HG03025 (cell line): ENCODE measurements at regions not wholly inside any gene's neighbourhood (a gene's known extent, or its start where the extent isn't known, plus 50 kb on each side); places are given as distances from the start of the nearest gene placed in this dataset.
A peak's percentile ranks its signal among the peaks of the same experiment; 100 is the strongest.
"Not testable (repeated sequence)": the region's sequence is repeated elsewhere in the genome, so short reads cannot be mapped to it uniquely, and the experiment has no call there.

Experiments
- ATAC-seq: cut with Tn5 transposase; IDR thresholded peaks from one replicate; pipeline ENCODE4 v1.9.1; 2021; ENCODE audit warnings: mild to moderate bottlenecking, moderate library complexity; ENCODE audit not compliant: unreplicated experiment, low FRiP score

- ATAC-seq: not testable (repeated sequence)
Observed at GRCh38 chr11:96588793-96589192, 199.0 kb downstream of the JRKL start.

- ATAC-seq: no peak
Observed at GRCh38 chr11:96595011-96595410, 205.2 kb downstream of the JRKL start.

- ATAC-seq: no peak
Observed at GRCh38 chr11:96607864-96608558, 218.2 kb downstream of the JRKL start.

- ATAC-seq: no peak
Observed at GRCh38 chr11:96614101-96614500, 224.3 kb downstream of the JRKL start.

- no peak for ATAC-seq
Observed at GRCh38 chr11:96614846-96615245, 225.0 kb downstream of the JRKL start.

GRCh38 chr11:96620464-96621044 lies 230.7 kb downstream of the JRKL start:
- ATAC-seq: no peak

GRCh38 chr11:96621161-96621560 lies 231.3 kb downstream of the JRKL start:
- no peak for ATAC-seq

GRCh38 chr11:96622026-96622634 lies 232.3 kb downstream of the JRKL start:
- ATAC-seq: no peak

GRCh38 chr11:96624126-96624525 lies 234.3 kb downstream of the JRKL start:
- no peak for ATAC-seq

- ATAC-seq: no peak
Observed at GRCh38 chr11:96627376-96627775, 237.6 kb downstream of the JRKL start.

GRCh38 chr11:96635655-96636054 lies 245.8 kb downstream of the JRKL start:
- no peak for ATAC-seq

- no peak for ATAC-seq
Observed at GRCh38 chr11:96641261-96641660, 251.4 kb downstream of the JRKL start.

- no peak for ATAC-seq
Observed at GRCh38 chr11:96642583-96642982, 252.8 kb downstream of the JRKL start.

GRCh38 chr11:96643173-96643572 lies 253.4 kb downstream of the JRKL start:
- ATAC-seq: no peak

- ATAC-seq: no peak
Observed at GRCh38 chr11:96647621-96648020, 257.8 kb downstream of the JRKL start.

GRCh38 chr11:96648991-96649390 lies 259.2 kb downstream of the JRKL start:
- ATAC-seq: no peak

- no peak for ATAC-seq
Observed at GRCh38 chr11:96652516-96652915, 262.7 kb downstream of the JRKL start.

- ATAC-seq: peak; percentile 71
Observed at GRCh38 chr11:96655474-96655873, 265.7 kb downstream of the JRKL start.

- no peak for ATAC-seq
Observed at GRCh38 chr11:96658436-96658835, 268.6 kb downstream of the JRKL start.

GRCh38 chr11:96664110-96664509 lies 274.3 kb downstream of the JRKL start:
- ATAC-seq: no peak

GRCh38 chr11:96680211-96681018 lies 290.6 kb downstream of the JRKL start:
- no peak for ATAC-seq
